HG03432 (cell line): ENCODE measurements at regions not wholly inside any gene's neighbourhood (a gene's known extent, or its start where the extent isn't known, plus 50 kb on each side); places are given as distances from the start of the nearest gene placed in this dataset.

ENCODE experiments used
- ATAC-seq: cut with Tn5 transposase; IDR thresholded peaks from one replicate; pipeline ENCODE4 v1.9.1; 2021; ENCODE audit warnings: mild to moderate bottlenecking, moderate library complexity; ENCODE audit not compliant: unreplicated experiment

DNA sequence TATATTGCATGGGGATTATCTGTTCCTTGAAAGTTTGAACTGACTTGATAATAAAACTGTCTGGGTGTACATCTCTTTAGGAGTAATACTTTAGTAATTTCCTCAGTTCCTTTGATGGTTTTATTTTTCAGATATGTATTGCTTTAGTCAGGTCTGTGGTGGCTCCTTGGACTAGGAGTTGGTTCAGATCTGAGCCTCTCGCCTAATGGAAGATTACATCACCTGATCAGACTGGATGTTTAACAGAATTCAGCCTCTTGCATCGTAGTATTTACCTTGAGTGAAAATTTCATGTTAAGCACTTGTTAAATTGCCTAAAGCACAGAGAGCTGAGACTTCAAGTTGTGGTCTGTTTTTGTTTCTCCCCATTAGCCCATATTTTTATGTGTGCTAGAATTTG is 267.3 kb downstream of the MAP2K4 start:
- no peak for ATAC-seq

DNA sequence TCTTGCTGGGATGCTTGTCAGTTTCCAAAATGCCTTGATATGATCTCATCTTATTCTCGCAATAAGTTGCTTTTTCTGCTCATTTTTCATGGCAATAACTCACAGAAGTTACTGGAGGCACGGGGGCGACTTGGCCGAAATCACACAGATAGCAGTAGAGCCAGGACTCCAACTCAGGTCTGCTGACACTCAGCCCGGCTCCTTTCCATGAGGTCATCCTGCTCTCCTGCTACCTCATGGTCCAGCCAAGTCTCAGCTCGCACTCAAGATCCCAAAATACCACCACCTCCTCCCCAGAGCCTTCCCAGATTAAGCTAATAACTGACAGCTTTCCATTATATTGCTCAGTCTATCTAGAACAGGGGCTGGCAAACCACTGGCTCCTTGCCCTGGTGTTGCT is 269.5 kb downstream of the MAP2K4 start:
- ATAC-seq: no peak

DNA sequence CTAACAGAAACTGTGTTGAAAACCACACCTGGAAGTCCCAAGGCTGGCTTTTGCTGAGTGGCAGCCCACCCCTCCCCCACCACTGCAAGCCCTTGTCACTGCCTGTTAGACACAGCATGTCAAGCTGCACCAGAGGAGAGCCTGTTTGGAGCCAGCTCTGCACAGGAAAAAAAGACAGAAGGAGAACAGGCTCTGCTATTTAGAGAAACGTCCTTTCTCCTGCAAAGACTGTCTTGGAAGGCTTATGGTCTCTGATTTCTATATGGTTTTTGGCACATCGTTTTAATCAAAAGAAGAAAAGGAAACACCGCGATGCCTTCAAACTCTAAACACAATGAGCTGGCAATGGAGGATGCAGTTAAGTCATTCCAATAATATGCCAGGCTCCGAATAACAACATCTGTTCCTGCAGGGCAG is 275.5 kb downstream of the MAP2K4 start:
- ATAC-seq: no peak

DNA sequence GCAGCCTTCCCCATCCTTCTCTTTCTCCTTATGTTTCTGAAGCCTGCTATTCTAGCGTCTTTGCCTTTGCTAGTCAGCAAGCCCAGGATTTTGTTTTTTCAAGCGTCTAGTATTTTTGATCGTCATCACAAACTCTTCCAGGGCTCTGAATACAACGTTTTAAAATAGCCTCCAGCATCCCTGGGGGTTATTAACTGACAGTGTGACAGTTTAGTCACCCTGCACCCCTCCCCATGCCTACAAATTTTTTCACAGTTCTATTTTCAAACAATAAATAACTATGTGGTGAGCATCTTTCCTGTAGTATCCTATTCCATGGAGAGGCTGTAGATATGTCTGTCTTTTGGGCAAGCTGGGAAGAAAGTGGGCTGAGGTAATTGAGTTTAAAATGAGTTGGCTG is 280.9 kb downstream of the MAP2K4 start:
- no peak for ATAC-seq

DNA sequence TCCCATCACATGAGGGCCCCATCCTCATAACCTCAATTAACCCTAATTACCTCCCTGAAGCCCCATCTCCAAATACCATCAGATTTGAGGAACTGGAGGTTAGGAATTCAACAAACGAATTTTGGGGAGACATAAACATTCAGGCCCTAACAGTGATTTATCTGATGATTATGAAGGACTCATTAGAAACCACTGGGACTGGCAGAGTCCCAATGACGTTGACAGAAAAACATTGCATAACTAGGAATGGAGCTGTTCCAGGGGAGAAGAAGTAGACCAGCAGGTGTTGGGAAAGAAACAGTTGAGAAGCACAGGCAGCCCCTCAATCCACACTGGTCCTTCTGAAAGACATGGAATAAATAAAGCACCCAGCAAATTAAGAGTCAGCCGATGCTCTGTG is 282.0 kb downstream of the MAP2K4 start:
- ATAC-seq: no peak

DNA sequence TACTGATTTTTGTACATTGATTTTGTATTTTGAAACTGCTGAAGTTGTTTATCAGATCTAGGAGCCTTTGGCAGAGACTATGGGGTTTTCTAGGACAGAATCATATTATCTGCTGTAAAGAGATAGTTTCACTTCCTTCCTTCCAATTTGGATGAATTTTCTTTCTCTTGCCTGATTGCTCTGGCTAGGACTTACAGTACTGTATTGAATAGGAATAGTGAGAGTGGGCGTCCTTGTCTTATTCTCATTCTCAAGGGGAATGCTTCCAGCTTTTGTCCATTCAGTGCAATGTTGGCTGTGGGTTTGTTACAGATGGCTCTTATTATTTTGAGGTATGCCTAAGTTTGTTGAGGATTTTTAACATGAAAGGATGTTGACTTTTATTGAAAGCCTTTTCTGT is 290.1 kb downstream of the MAP2K4 start:
- no peak for ATAC-seq

DNA sequence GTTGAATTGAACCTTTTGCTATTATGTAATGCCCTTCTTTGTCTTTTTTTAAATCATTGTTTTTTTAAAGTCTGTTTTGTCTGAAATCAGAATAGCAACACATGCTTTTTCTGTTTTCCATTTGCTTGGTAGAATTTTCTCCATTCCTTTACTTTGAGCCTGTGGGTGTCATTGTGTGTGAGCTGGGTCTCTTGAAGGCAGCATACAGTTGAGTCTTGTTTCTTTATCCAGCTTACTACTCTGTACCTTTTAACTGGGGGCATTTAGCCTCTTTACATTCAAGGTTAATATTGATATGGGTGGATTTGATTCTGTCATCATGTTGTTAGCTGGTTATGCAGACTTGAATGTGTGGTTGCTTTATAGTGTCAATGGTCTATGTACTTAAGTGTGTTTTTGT is 292.0 kb downstream of the MAP2K4 start:
- ATAC-seq: no peak

DNA sequence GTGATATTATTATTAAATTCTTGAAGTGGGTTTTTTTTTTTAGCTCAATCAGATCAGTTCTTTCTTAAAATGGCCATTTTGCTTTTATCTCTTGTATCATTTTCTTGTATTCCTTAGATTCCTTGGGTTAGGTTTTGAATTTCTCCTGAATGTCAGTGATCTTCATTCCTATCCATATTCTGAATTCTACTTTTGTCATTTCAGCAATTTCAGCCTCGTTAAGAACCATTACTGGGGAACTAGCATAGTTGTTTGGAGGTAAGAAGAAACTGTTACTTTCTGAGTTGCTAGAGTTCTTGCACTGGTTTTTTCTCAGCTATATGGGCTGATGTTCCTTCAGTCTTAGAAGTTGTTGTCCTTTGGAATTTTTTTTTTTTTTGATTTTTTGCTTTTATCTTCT is 293.1 kb downstream of the MAP2K4 start:
- no peak for ATAC-seq

DNA sequence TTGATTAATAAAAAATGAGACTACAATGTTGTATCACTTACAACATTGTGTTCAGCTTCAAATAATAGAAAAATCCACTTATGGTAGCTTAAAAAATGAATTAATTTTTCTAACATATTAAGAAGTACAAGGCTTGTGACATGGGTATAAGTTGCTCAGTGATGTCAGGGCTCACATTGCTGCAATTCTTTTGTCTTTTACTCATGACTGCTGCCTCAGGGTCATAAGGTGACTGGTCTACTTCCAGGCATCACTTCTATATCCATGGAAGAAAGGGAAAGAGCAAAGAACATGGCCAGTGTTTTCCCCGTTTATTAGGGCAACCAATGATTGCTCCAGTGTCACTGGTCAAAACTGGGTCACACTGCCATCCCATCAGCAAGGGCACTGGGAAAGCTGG is 295.3 kb downstream of the MAP2K4 start:
- ATAC-seq: no peak

DNA sequence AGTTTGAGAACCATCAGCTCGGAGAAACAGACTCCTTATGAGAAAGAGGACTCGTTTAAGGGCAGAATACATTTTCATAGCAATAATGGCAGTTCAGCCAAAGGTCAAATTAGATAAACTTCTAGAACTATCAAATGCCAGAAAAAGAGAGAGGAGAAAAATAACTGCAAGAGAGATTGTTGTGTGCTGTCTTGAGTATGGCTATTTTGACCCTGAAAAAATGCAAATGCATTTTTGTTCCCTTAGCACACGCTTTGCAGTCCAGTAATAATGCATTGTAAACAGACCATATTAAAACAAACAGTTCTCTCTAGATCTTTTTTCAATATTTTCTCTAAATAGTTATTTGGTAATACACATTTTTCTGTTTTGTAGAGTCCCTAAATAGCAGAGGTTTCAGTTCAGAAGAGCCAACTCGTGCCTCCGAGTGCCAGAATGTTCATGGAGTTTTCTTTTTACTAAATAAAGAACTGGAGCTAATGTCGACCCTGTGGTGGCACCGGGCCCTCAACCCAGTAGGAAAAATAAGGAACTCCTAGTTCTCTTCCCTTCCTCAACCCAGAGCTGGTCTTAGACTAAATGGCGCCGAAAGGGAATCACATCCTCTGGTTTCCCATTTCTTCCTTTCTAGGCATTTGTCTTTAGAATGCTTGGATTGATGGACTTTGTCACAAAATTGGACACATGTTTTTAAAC is 298.0 kb downstream of the MAP2K4 start:
- ATAC-seq: no peak

DNA sequence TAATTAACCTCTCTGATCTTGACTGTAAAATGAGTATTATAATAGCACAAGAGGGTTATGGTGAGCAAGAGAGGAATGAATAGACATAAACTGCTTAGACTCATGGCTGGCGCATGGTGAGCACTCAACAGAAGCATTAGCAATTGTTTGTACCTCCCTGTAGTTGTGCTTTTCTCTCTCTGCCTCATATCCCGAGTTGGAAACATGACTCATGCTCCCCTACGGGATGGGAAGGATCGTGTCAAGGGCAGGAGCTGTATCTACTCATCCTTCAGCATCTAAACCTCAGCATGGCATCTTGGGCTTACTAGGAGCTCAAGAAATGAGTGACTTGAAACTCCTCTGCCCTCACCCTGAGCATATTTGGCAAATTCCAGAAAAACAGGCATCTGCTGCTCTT is 299.6 kb downstream of the MAP2K4 start:
- no peak for ATAC-seq

DNA sequence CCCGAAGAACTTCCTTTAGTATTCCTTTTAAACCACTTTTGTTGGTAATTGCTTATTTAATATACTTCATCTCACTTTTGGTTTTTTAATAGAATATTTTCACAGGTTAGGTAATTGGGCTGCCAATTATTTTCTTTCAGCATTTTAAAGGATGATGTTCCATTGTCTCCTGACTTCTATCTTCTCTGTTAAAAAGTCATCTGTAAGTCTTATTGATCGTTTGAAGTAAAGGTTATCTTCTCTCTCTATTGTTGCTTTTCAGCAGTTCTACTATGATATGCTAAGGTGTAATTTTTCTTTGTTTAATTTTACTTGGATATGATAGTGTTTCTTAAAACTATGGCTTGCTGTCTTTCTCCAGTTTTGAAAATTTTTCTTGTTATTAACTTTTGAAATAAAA is 307.5 kb downstream of the MAP2K4 start:
- no peak for ATAC-seq

DNA sequence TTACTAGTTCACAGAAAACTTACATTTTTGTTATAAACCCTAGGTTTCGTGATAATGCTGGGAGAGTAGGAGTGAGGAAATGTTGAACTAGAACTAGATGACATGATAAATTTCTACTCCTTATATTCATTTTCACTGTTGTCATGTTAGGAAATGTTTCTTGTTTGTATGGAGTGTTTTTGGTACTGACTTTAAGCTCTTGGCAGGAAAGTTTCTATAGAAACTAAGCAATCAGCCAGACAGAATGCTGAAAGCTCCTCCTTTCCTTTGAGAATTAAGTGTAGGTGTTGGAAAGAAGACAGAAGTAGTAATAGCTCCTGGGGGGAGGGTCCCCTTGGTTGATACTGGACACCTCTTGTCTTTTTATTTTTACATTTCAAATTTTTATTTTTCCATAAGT is 309.8 kb downstream of the MAP2K4 start:
- ATAC-seq: no peak

DNA sequence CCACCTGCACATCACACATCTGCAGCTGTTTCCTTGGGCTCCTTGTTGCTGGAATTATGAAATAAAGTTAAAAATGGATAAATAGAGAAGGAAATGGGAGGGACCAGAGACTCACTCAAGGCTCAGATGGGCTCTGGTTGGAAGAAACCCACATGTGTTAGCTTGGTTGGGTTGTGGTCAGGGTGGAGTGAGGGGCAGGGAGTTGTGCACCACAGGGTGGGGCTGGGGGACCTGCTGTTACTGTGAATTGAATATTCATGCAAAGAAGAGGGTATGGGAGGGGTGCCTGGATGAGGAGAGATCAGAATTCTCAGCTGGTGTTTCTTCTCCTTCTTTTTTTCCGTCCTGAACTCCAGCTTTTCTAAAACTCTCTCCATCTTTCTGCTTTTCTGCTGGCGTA is 320.7 kb downstream of the MAP2K4 start:
- no peak for ATAC-seq

DNA sequence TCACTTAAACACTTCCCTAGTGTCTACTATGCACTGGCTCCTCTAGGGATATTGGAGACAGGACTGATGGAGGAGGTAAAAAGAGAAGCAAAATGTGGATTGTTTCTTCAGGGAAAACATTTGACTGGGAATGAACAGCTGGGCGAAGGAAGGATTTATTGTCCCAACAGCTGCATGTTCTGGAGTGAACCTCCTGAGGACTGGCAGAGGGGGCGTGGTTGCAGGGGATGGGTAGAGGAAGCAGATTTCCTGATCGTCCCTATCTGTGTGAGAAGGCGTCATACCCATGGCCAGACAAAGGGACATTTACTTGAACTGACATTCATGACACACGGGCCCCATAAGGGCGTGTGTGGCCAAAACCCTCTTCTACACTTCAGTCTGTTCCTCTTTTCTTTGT is 321.5 kb downstream of the MAP2K4 start:
- ATAC-seq: no peak

DNA sequence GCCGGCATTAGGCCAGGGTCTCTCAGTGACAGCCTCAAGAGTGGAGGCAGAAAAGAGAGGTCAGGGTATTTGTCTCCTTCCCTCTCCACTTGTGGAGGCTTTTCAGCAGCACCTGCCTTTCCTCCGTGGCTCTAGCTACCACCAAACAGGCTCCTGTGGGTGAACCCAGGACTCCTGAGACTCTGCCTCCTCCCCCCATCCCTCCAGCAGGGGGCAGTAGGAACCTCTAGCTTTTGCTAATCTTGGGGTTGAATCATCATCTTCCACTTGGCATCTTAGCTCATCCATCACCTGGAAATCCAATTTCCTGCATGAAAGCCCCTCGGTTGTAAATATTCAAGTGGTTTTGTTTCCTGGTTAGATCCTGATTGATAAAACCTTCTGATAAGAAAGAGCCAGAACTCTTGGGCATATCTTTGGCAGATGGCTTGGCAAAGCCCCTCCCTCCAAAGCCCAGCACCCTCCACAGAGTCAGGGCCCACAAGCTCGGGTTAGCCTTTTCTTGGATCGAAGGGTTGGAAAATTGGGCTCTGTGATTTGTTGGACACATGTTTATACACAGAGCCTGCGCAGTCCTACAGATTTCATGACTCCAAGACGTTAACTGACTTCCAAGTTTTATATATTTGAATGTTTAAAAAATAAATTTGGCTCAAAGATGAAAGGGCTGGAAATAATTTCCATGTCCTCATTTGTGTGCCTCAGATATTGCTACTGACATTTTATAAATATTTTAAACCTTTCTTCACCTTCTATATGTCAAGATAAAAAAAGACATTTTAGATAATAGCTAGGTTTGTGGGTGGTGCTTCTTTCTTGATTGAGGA is 322.1 kb downstream of the MAP2K4 start:
- no peak for ATAC-seq

DNA sequence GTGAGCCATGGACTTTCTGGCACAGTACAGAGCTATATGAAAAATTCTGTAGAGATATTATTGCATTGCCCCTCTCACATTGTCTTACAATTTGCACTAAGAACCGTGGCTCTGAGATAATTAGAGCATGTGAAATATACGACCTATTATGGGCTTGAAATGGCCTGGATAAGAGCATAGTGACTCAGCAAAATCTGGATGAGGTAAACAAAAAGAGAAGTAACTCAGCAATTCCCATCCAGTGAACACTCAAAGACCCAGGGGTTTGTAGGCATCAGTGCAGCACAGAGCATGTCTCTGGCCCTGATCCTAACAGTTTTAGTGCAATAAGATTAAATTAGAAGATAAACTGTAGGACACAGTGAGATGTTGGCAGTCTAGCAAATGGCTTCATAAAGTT is 317.2 kb upstream of the MYOCD start:
- no peak for ATAC-seq

DNA sequence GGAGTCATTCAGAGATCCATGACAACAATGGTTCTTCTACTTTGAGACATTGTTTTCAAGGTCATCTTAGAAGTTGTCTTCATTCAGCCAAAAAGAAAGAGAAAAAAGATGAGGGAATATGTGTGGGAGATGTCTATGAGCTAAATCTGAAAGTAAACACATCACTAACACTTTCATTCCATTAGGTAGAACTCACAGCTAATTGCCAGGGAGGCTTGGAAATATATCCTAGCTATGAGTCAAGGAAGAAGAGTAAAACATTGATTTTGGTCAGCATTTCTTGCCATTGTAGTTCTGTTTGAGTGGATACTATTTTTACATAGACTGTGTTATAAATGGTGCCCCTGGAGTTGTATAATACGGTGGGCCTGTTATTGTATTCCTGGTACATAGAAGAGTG is 316.4 kb upstream of the MYOCD start:
- ATAC-seq: no peak

DNA sequence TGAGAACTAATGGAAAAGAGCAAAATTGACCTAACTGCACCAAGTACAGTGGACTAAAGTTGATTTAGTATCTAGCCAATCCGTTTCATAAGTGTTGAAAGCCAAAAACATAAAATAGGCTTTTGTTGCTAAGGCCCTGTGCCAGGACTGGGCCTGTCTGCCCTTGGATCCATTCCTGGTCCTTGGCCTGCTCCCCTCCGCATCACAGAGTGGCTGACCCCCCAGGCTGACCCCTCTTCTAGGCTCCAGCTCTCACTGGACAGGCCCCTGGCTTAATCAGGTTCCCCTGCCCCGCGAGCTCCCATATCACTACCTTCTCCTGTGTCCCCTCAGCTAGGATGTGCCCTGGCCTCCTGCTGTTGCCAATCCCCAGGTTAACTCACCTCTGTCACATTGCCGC is 313.6 kb upstream of the MYOCD start:
- no peak for ATAC-seq

DNA sequence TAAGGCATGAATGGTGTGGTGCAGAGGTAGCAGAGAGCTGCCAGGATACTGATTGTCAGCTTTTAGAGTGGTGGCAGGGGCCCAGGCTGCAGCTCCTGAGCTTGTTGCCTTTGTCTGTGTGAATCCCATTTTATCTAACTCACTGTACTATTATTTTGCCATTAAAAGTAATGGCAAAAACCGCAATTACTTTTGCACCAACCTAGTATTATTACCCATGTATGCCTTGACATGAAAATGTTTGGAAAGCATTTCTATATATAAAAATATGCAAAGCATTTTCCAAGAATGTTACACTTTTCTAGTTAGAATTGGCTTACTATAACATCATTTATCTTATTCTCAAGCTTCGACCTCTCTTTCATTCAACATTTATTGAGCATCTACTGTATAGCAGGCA is 308.1 kb upstream of the MYOCD start:
- ATAC-seq: no peak

DNA sequence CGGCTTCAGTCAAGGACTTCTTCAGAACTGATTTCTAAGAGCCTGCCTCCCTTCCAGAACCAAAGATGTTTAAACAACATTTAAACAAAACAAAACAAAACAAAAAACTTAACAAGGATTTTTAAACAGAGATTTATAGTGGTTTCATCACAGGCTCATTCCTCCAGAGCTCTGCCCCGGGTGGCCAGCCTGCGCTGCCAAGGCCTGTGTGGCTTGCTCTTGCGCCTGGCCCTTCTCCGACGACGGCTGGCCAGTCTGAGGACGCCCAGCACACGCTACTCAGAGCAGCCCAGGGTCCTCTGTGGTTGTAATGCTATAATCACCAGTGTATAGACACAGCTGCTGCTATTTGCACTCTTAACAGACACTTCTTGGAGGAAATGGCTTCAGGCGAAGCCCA is 307.2 kb upstream of the MYOCD start:
- ATAC-seq: no peak

DNA sequence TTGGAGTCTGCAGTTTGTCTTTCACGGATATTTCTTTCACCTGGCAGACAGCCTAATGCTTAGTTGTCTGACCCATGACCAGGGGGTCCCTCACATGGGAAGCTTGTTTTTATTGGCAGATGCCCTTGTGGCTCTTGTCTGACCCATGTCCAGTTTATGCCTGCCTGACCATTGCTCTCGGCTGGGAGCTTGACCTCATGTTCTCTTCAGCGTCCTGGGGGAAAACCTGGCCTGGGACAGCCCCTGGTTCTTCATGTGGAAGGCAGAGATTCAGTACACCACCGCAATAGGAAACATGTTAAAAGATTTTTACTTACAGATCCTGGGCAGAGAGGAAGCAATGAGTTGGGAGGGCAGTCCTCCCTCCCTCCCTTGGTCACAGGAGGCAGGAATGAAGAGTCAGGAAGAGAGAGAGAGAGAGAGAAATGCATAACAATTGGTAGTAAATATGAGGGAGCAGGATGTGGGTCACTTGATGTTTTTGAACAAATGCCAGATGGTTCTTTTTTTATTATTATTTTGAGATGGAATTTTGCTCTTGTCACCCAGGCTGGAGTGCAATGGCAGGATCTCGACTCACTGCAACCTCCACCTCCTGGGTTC is 302.7 kb upstream of the MYOCD start:
- ATAC-seq: no peak
